Endothelial cell of umbilical vein (primary cell): ENCODE measurements at regions not wholly inside any gene's neighbourhood (a gene's known extent, or its start where the extent isn't known, plus 50 kb on each side); places are given as distances from the start of the nearest gene placed in this dataset.
"Not testable (repeated sequence)": the region's sequence is repeated elsewhere in the genome, so short reads cannot be mapped to it uniquely, and the experiment has no call there.

ENCODE experiments used
- EZH2 ChIP-seq: IDR thresholded peaks from 2 replicates; pipeline ENCODE4 v1.6.1; 2012; ENCODE audit warnings: borderline replicate concordance, low read depth, mild to moderate bottlenecking, moderate library complexity, low read length, inconsistent platforms; ENCODE audit not compliant: severe bottlenecking
- FOS ChIP-seq: IDR thresholded peaks from 2 replicates; pipeline ENCODE4 v1.6.1; 2011; ENCODE audit warnings: mild to moderate bottlenecking, low read length, moderate library complexity, borderline replicate concordance; ENCODE audit not compliant: insufficient read depth
- GATA2 ChIP-seq: IDR thresholded peaks from 2 replicates; pipeline ENCODE4 v1.7.0; 2011; ENCODE audit warnings: low read depth, mild to moderate bottlenecking, moderate library complexity, mixed read lengths, low read length; ENCODE audit not compliant: insufficient read length, insufficient read depth
- MYC ChIP-seq: IDR thresholded peaks from one replicate; pipeline ENCODE4 v1.6.1; 2011; ENCODE audit warnings: mild to moderate bottlenecking, low read depth, low read length
- POLR2A ChIP-seq: IDR thresholded peaks from 2 replicates; pipeline ENCODE4 v1.6.1; 2012; ENCODE audit warnings: low read depth, mild to moderate bottlenecking, control low read depth, low read length
- POLR2AphosphoS5 ChIP-seq: IDR thresholded peaks from 2 replicates; pipeline ENCODE4 v1.6.1; 2012; ENCODE audit warnings: low read depth, mild to moderate bottlenecking, control low read depth, low read length, moderate library complexity; ENCODE audit not compliant: insufficient read depth
- TF ChIP-seq, protein P1 (sequence below): IDR thresholded peaks from 2 replicates; pipeline ENCODE4 v1.6.1; 2011; ENCODE audit not compliant: insufficient read depth, insufficient read length
- TF ChIP-seq, protein P2 (sequence below), 2 donors: IDR thresholded peaks; 1 replicate in 1 of 2; 2 replicates in 1 of 2; pipeline ENCODE4 v1.5.1; 2011; ENCODE audit warnings: low read length in 2 of 2, mild to moderate bottlenecking in 2 of 2, moderate library complexity in 2 of 2, control low read depth in 1 of 2, inconsistent platforms in 1 of 2, low read depth in 1 of 2; ENCODE audit not compliant: insufficient read depth in 1 of 2; ENCODE audit errors: extremely low read depth in 1 of 2

DNA sequence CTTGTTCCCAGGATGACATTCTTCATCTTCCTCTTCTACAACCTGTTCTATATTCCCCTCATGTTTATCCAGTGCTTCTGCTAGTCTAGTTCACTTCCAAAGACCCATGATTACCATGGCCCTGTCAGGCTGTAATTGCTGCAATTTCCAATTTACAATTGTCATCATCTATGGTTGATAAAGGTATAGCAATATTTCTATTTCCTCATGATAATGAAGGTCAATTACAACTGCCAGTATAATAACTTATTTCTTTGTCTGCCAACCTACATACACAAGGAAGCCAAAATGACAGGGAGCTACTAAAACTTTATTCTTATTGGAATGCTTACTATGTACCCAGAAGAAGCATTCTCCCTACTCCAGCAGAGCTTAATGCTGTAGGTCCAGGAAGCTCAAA lies 410.3 kb downstream of the OR4F29 start:
- TF ChIP-seq, protein P1, sequence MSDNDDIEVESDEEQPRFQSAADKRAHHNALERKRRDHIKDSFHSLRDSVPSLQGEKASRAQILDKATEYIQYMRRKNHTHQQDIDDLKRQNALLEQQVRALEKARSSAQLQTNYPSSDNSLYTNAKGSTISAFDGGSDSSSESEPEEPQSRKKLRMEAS: not testable (repeated sequence)
- TF ChIP-seq POLR2AphosphoS5, POLR2A, EZH2, MYC, FOS, GATA2: not testable (repeated sequence)
- TF ChIP-seq, protein P2, sequence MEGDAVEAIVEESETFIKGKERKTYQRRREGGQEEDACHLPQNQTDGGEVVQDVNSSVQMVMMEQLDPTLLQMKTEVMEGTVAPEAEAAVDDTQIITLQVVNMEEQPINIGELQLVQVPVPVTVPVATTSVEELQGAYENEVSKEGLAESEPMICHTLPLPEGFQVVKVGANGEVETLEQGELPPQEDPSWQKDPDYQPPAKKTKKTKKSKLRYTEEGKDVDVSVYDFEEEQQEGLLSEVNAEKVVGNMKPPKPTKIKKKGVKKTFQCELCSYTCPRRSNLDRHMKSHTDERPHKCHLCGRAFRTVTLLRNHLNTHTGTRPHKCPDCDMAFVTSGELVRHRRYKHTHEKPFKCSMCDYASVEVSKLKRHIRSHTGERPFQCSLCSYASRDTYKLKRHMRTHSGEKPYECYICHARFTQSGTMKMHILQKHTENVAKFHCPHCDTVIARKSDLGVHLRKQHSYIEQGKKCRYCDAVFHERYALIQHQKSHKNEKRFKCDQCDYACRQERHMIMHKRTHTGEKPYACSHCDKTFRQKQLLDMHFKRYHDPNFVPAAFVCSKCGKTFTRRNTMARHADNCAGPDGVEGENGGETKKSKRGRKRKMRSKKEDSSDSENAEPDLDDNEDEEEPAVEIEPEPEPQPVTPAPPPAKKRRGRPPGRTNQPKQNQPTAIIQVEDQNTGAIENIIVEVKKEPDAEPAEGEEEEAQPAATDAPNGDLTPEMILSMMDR (IDR thresholded peaks at IDR 0.05; ENCODE audit: extremely low read depth in 1 of 2, insufficient read depth in 1 of 2, low read depth in 1 of 2, low read length in 2 of 2): not testable (repeated sequence)
